NCI-H226 (cell line): ENCODE measurements at regions not wholly inside any gene's neighbourhood (a gene's known extent, or its start where the extent isn't known, plus 50 kb on each side); places are given as distances from the start of the nearest gene placed in this dataset.

Experiments
- DNase-seq: peaks from one replicate; pipeline ENCODE4 v3.0.0-alpha.2; 2015

DNA sequence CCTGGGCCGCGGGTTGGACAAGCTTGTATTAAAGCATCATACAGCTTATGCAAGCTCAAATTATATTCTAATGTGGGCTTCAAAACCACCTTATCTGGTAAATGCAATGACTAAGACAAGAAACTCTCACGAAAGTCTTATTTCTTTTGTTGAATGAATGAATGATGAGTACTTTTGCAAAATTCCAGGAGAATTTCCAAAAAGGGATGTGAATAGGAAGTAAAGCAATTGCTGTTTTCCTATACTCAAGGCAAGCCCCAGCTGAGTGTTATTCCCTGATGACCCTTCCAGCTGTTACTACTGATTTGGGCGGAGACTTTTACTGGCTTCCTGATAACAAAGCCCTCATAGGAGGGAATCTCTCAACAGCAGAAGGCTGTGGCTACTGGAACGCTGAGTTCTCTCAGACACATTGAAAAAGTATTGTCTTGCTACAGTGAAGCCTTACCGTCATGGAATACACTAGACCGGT lies 162.8 kb downstream of the SREK1 start:
- DNase-seq, result peak; percentile 72

DNA sequence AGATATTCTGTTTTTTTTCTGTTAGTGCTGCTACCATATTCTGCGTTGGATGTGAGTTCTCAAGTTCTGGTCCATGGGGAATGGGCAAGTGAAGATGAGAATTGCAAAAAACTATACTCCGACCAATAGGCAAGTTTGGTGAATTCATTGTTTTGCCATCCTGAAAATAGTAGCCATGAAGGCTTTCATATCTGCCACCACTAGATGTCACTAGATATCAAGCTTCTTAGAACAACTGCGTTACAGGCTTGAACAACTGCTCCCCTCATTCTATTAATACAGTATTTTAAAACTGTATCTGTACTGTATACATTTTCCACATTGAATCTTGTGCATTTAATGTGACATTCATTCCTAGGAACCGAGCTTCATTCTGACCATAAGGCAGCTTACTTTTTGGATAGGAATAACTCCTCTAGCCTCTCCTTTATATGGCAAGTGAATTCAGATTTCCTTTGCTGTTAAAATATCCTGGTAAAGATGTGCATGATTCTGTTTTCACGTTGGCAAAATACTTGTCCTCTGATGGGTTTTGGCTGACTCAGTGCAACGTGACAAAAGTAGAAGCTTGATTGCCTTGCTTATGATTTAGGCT lies 163.6 kb downstream of the SREK1 start:
- DNase-seq, result peak; percentile 33

DNA sequence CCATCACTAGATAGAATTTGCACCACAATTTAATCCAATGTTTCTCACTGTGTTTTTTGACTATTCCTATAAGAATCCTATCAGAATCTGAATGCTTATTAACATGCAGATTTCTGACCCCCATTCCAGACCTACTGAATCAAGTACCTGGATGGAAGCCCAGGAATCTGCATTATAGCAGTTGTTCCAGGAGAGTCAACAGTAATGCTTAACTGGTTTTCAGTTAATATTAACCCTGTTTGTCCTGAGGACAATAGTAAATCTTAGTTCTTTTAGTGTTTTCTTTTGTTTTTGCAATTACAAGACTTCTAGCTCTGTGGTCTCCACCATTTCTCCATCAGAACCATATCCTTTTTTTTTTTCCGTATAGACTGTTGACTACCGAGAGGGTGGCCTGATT lies 168.2 kb downstream of the SREK1 start:
- DNase-seq, result no peak

DNA sequence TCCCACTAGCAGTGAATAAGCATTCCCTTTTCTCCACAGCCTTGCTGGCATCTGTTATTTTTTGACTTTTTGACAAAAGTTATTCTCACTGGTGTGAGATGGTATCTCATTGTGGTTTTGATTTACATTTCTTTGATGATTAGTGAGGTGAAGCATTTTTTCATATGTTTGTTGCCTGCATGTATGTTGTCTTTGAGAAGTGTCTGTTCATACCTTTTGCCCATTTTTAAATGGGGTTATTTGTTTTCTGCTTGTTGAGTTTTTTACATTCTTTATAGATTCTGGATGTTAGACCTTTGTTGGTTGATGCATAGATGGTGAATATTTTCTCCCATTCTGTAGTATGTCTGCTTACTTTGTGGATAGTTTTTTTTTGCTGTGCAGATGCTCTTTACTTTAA lies 171.7 kb downstream of the SREK1 start:
- DNase-seq, result no peak

DNA sequence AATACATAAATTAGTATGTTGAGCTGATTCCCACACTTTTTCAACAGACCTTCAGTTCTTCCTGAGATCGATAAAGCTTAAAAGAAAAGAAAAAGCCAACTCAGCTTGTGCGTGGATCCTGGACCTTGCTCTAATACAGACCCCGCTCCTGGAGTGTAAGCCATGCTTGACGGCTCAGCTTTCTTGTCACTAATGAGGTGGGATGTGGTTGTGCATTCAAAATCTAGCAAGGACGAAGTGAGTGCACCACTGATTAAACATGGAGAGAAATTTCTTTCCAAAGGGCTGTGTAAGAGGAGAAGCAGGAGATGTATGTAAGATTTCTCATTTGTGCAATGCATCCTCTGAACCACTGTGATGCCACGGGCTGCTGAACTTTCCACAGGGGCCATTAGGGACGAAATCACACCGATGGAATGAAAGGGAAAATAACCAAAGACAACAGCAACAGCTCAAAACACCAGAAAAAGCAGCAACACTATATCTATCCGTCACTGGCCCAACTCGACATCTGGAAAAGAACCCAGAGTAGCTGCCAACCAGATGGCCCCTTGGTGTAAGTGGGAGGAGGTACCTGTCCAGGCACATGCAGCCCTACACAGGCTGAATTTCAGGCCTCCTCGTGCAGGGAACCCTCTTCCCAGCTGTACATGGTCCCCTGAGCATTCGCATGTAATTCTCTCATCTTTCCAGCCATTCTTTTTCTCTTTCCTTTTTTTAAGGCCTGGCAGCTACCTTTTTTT lies 178.9 kb downstream of the SREK1 start:
- no peak for DNase-seq

DNA sequence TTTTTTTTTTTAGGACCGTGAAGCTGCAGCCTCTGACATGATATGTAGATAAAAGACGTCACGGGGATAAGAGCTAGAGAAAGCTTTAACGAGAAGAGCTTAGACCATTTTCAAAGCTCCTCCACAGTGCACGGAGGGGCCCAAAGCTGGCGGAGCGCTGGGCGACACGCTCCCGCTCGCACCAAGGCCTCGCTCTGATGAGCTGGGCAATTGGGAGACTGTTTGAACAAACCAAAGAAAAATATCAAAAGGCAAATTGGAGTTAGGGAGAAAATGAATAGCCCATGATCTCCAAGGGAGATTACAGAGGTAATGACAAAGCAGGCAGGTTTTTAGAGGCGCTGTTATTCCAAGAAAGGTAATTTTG lies 179.4 kb downstream of the SREK1 start:
- no peak for DNase-seq

DNA sequence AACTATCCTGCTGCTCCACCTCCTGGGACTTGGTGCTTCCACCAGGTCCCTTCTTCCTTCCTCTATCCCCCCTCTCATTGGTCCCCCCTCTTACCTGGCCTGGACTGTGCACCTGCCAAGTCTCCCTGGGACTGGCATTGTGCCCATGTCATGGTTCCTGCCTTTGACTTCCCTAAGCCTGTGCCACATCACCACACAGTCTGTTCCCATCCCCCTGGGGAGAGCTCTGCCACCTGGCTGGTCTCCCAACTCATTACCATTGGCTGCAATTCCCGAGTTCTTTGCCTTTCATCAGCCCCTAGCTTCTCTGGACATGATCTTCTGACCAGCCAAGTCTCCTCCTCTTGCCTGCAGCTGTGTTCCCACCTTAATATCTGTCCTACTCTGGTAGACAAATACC lies 180.3 kb downstream of the SREK1 start:
- no peak for DNase-seq

DNA sequence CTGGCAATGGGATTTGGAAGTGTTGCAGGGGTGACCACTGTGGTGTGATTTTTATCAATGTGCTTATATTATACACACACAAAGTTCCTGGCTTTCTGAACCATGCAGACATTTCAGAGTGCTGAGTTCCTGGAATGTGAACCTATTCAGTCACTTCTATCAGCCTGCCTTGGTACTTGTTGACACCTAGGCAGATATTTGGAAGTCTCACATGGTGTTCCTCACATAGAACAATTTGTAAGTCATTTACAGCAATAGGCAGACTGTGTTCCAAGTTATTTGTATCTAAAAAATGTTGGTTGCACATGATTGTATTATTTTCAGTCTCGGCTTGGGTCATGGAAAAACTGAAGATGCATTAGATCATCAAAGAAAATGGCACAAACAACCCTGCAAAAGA lies 182.2 kb downstream of the SREK1 start:
- DNase-seq, result no peak

DNA sequence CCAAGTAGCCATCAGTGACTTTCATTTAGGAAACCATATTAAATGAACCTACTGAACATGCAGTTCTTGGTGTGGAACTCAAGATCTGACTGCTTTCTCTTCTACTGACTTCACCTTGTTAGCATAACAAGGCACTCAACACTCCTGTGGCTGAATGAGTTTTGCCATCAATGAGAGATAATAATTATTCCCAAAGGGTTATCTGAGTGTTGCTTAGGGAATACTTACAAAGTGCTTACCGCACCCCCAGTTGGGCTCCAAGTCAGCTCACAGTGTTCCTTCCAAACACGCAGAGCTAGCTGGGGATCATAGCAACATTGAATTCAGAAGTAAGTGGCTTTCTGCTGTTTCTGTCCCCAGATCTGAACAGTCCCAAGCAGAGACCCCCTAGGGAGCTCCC lies 182.9 kb downstream of the SREK1 start:
- no peak for DNase-seq

DNA sequence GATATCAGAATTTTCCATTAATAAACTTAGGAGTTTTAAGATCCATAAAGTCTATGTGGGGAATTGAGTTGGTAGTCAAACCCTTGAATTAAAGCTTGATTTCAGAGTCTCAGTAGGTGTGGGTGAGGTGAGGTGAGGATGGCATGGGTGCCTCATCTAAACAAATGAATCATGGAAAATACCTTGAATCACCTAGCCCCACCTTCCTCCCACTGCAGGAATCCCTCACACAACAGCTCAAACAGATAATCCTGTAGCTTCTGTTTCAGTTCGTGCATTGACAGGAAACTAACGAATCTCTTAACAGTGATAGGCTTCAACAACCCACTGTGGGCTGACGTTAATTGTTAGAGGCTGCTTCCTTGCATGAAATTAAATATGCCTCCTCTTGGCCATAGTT lies 185.0 kb downstream of the SREK1 start:
- DNase-seq, result no peak

DNA sequence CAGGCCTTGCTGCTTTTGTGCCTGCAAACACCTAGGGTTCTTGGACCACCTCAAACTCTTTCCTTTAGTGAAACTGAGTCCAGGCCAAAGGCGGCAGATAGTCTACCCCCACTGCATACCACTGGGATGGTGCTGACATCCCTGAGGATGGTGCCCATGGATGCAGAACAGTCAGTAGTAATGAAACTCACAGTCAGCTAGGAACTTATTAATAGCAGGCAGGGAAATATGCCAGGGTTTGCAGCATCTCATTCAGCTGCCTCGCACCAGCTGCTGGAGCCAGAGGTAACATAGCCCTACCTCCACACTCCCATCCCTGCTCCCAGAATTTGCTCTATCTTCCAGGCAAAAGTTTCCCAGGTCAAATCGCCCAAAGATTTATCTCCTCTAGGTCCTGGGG lies 189.1 kb downstream of the SREK1 start:
- DNase-seq, result no peak

DNA sequence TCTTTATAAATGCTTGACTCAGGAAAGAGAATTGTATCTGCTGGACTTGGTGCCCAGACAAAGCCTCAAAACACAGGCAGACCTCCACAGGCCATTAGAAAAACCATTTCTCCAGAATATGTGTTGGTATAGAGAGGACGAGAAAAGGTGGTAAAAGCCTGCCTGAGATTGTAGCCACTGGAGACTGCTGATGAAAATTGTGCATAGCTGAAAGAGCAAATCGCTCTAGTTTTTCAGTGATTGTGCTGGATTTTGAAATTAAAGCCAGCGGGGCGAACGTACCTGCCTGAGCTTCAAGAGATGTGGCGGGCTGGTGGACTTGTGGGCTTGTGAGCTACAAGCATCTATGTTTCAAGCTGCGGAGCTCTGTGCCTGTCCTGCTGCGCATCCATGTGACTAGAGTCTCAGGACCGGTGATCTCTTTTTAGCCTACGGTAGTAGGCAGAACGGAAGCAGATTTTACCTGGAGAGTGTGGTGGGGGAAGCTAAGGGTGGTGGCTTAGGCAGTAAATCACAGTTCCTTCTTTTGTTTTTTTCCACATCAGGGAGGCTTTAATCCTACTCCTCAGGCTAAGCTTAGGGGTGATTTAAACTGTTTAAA lies 193.6 kb downstream of the SREK1 start:
- DNase-seq, result no peak

DNA sequence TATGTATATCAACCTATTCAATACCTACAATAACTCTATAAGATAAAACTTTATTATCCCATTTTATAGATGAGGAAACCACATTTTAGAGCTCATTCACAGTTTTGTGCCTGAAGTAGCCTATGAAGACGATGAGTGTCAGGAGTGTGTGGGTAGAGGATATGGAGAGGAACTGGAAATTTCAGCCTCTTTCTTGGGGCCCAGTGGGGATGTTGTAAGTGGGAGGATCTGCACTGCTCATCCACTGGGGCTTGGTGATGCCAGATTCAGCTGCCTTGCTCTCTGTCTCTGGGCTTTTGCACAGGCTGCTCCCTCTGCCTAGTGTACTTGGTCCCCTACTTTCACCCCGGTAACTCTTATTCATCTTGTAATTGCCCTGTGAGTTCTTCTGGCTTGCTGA lies 194.7 kb downstream of the SREK1 start:
- no peak for DNase-seq

DNA sequence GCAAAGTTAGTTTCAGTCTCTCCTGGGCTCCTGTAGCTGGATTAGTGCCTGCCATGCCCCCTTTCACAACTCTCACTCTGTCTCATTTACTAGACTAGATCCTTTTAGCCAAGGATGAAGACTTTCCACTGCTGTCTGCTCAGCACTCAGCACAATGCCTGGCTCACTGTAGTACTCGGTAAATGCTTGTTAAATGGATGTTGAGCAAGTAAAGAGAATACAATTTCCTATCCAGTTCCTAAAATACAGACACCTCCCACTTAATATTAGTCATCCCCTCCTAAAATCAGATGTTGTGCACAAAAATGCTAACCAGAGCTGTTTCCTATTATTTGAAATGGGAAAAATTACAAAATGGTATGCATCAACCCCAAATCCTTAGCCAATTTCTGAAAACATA lies 195.8 kb downstream of the SREK1 start:
- no peak for DNase-seq

DNA sequence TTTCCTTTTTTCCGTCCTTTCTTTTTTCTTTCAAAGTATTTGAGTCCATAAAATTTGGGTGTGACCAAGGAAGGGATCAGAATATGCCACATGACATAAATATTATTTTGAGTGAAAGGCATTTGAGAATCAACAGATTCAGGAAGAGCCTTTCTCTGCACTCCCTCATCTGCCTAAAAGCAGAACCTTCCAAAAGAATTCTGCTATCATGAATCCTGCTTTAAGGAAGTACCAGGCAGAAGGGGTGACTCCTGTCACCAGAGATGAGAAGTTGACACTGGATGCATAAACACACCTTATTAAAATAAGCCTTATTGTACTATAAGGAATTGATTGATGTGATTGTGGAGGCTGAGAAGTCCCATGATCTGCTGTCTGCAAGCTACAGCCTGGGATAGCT lies 196.7 kb downstream of the SREK1 start:
- DNase-seq, result no peak

DNA sequence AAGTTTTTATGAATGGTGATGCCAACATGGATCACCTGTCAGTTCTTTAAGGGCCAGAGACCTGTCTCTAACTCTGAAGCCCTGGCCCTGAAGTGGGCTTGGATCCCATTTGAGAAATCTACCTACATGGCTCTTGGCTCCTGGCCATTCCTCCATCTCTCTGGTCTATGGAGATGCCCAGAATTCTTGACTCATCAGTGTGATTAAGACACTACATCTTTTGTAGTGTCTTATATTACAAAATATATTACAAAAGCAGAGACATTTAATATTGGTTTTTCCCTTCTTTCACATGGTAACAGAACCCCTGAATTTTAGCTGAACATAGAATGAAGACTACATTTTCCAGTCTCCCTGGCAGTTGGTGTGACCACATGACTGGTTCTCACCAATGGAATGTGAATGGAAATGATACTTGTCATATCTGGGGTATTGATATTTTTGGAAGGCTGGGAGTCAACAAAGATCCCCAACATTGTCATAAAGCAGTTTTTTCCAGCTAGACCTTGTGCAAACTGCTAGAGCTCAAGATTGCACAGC lies 198.3 kb downstream of the SREK1 start:
- DNase-seq, result no peak

DNA sequence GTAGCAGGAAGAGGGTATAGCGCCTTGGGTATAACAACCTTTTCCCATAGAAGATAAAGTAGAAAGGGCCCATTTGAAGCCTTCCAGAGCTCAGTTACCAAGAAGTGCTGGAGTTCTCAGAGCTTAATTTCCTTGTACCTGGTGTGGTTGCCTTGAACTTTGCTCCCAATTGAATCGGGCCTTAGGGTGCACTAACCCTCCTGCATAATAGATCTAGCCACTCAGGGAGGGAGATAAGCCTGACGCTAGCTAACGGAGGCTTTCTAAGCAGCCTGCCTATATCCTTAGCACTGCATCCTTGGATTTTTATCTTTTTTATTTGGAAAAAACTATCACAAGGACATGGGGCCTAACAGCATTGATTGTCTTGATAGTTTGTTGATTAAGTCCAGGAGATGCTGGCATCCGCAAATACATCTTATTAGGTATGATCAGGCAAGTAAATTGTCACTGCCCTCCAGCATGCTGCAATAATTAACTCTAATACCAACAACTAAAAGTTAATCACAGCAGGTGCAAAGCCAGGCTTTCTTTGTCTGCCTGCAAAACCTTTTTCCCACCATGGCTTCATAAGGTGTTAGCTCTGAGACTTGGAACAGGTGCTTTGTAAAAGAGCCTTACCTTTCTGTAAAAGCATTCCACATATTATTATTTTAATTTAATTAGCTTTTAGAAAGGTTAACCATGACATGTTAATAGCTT lies 199.4 kb downstream of the SREK1 start:
- no peak for DNase-seq

DNA sequence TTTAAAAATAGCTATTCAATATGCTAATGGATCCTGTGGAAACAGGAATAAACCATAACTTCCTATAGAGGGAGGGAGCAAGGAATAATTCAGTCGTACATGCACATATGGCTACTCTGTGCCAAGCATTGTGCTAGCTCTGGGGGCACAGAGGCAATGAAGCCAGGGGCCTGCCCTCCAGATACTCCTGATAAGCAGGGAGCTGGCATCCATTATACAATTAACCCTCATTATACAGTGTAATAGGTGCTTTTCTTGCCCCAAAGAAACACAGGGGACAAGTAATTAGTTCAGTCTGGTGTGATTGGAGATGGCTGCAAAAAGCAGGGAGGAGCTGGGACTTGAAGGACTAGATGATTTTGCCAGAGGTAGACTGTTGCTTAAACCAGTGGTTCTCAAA lies 200.4 kb downstream of the SREK1 start:
- no peak for DNase-seq

DNA sequence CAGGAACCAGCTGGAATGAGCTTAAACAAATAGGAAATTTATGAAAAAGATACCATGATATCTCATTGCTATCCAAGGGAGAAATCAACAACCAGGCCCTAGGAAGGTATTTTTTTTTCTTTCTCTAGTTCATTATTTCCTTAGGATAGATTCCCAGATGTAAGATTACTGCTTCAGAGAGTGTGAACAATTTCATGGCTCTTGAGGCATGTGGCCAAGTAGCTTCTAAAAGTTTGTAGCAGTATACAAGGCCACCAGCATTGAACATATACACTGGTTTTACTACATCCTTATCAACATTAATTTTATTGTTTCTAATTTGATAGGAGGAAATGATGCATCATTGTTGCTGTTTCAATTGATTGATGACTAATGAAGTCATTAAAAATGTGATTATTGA lies 201.2 kb downstream of the SREK1 start:
- no peak for DNase-seq

DNA sequence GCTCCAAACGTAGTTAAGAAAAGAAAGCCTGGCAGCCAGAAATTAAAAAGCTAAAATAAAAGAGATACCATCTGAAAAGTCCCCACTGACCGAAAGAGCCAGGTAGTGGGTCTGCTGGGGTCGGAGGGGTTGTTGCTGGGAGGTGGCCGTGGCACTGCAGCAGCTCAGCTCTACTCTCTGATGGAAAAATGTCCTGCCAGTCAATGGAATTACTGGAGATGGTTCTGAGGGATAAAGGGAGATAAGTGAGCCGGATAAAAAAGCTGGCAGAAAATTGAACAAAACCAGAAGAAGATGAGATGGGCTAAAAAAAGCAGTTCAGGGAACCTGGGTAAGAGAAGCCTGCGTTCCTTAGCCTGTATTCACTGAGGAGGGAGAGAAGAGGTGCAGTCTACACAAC lies 202.8 kb downstream of the SREK1 start:
- no peak for DNase-seq

DNA sequence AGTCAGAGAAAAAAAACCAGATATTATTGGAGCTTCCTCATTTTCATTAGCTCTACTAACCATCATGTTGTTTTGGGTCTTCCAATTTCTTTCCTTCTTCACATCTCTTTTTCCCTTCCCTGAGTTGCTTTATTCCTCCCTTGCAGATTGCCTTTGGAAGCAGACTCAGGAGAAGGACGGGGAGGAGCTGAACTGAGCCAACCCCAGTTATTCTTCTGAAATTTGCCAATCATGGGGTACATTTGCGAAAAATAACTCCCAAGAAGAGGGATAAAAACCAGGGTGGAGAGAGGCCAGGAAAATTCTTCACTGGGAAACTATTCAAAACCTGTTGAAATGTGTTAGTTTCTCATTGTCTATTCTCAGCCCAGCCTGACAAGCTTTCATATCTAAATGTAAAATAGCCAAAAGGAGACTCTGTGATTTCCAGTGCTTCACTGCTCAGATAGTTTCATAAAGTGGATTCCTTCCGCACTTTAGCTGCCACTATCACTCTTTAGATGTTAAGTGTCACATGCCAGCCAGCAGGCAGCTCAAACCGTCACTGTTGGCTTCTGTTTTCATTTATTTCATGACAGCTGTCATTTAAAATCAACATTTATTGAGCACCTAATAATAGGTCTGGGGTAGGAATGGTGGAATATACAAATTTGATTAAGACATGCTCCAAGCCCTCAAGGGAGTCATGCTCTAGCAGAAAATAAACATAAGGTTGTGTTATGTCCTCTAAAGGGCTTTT lies 204.5 kb downstream of the SREK1 start:
- no peak for DNase-seq

DNA sequence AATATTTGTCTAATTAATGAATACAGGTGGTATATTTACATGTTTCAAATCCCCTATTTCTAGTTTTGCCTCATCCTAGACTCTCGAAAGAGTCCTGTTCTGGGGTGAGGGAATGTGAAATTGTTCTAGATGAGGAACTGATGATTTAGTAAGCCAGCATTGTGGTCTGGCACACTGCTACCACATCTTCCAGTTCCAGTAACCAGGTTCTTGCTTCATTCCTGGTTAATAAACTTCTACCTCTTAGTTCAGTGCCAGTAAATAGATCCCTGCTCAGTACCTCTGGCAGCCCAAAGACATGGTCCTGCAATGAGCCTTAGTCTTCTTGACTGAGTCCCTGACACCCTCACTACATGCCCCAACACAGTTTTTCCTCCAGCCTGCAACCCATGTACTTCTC lies 207.7 kb downstream of the SREK1 start:
- no peak for DNase-seq

DNA sequence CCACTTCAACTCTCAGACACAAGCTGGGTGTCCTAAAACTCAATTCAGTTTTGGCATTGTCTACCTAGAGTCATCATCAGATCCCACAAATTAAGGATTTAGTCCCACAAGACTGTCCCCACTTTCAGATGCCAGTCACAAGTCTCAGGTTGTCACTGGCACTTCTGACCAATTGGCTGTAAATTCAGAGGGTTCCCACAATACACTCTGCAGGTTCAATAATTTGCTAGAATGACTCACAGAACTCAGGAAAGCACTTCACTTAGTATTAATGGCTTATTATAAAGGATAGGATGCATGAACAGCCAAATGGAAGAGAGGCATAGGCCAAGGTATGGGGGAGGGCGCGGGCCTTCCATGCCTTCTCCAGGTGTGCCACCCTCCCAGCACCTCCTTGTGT lies 209.1 kb downstream of the SREK1 start:
- DNase-seq, result no peak
